GM12878 (cell line): ENCODE measurements at regions not wholly inside any gene's neighbourhood (a gene's known extent, or its start where the extent isn't known, plus 50 kb on each side); places are given as distances from the start of the nearest gene placed in this dataset.
A peak's percentile ranks its signal among the peaks of the same experiment; 100 is the strongest.

Source experiments
- BHLHE40 ChIP-seq, 2 experiments: fragments of 450-650 bp in 1 of 2; IDR thresholded peaks; 2 replicates each; pipeline ENCODE4 v1.6.1; 2011 to 2017; ENCODE audit warnings: low read depth in 2 of 2, borderline replicate concordance in 1 of 2, improper control_type of control experiment in 1 of 2, low read length in 1 of 2, mild to moderate bottlenecking in 1 of 2
- EP300 ChIP-seq, 2 experiments: fragments of 150-350 bp in 1 of 2; IDR thresholded peaks; 2 replicates each; pipeline ENCODE4 v1.6.1; 2011 to 2012; ENCODE audit warnings: low read depth in 2 of 2, low read length in 2 of 2, borderline replicate concordance in 1 of 2, improper control_type of control experiment in 1 of 2, inconsistent platforms in 1 of 2; ENCODE audit not compliant: control insufficient read depth in 1 of 2
- MTA3 ChIP-seq: IDR thresholded peaks from 2 replicates; pipeline ENCODE4 v1.6.1; 2012; ENCODE audit warnings: low read length, inconsistent platforms, borderline replicate concordance
- MYB ChIP-seq: fragments of 150-350 bp; IDR thresholded peaks from 2 replicates; pipeline ENCODE4 v1.6.1; 2014; ENCODE audit warnings: mild to moderate bottlenecking, low read depth, low read length, borderline replicate concordance
- POU2F2 ChIP-seq: IDR thresholded peaks from 3 replicates; pipeline ENCODE4 v1.6.1; 2011; ENCODE audit warnings: low read depth, mild to moderate bottlenecking, low read length, borderline replicate concordance
- RELA ChIP-seq: fragments of 450-650 bp; IDR thresholded peaks from 2 replicates; pipeline ENCODE4 v1.8.0; 2014; ENCODE audit warnings: borderline replicate concordance; ENCODE audit not compliant: partially characterized antibody
- SIN3A ChIP-seq: IDR thresholded peaks from 2 replicates; pipeline ENCODE4 v1.6.1; 2012; ENCODE audit warnings: low read depth, low read length, improper control_type of control experiment
- YBX1 ChIP-seq: fragments of 450-650 bp; IDR thresholded peaks from 2 replicates; pipeline ENCODE4 v1.6.1; 2016; ENCODE audit warnings: antibody characterized with exemption
- TF ChIP-seq, protein P1 (sequence below): fragments of 450-650 bp; IDR thresholded peaks from 2 replicates; pipeline ENCODE4 v1.6.1; 2018; ENCODE audit warnings: mild to moderate bottlenecking, low read depth, moderate library complexity; ENCODE audit not compliant: partially characterized antibody
- TF ChIP-seq, protein P2 (sequence below): IDR thresholded peaks from 2 replicates; pipeline ENCODE4 v1.6.1; 2011; ENCODE audit warnings: low read depth, low read length, improper control_type of control experiment, borderline replicate concordance
- TF ChIP-seq, protein P3 (sequence below): fragments of 450-650 bp; IDR thresholded peaks from 2 replicates; pipeline ENCODE4 v1.6.1; 2016; ENCODE audit warnings: mild to moderate bottlenecking
- TF ChIP-seq, protein P4 (sequence below): fragments of 450-650 bp; formaldehyde crosslinking; IDR thresholded peaks from 2 replicates; pipeline ENCODE4 v1.4.0; 2020; ENCODE audit warnings: mild to moderate bottlenecking, moderate library complexity
- TF ChIP-seq, protein P5 (sequence below): fragments of 150-350 bp; IDR thresholded peaks from 2 replicates; pipeline ENCODE4 v1.6.1; 2014; ENCODE audit warnings: mild to moderate bottlenecking, low read depth, low read length
- TF ChIP-seq, protein P6 (sequence below): IDR thresholded peaks from 2 replicates; pipeline ENCODE4 v1.6.1; 2012; ENCODE audit warnings: low read depth, low read length, improper control_type of control experiment

DNA sequence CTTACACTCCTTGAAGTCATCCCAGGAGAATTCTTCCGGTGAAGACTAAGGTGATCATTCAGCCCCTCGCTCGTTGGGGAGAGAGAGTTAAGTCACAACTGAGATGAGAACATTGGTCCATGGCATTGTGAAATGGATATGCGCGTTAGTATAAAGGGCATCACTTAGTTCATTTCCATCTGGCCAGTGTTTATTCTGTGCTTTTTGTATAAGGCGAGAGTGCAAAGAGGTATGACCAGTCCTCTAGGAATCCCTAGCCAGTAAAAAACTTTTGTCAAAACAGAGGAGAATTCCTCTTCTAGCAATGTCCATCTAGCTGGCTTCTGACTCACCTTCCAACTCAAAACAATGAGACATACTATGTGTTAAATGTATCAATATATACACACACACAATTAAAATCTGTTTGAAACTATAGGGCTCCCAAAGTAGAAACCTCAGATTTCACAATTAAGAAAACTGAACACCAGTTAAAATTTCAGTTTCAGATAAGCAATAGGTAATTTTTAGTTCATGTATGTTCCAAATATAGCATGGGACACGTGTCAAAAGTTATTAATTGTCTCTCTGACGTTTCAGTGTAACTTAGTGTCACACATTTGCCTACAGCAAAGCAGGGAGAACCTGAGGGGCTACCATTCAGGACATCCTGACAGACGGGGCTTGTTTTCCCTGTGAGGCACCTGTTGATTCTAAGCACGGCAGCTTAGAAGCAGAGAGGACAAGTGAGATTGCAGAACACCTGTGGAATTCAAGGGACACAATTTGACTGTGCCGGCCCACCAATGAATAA, 158.9 kb downstream of the KLF6 start (continued):
- TF ChIP-seq, protein P1, sequence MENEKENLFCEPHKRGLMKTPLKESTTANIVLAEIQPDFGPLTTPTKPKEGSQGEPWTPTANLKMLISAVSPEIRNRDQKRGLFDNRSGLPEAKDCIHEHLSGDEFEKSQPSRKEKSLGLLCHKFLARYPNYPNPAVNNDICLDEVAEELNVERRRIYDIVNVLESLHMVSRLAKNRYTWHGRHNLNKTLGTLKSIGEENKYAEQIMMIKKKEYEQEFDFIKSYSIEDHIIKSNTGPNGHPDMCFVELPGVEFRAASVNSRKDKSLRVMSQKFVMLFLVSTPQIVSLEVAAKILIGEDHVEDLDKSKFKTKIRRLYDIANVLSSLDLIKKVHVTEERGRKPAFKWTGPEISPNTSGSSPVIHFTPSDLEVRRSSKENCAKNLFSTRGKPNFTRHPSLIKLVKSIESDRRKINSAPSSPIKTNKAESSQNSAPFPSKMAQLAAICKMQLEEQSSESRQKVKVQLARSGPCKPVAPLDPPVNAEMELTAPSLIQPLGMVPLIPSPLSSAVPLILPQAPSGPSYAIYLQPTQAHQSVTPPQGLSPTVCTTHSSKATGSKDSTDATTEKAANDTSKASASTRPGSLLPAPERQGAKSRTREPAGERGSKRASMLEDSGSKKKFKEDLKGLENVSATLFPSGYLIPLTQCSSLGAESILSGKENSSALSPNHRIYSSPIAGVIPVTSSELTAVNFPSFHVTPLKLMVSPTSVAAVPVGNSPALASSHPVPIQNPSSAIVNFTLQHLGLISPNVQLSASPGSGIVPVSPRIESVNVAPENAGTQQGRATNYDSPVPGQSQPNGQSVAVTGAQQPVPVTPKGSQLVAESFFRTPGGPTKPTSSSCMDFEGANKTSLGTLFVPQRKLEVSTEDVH: no peak
- TF ChIP-seq, protein P2, sequence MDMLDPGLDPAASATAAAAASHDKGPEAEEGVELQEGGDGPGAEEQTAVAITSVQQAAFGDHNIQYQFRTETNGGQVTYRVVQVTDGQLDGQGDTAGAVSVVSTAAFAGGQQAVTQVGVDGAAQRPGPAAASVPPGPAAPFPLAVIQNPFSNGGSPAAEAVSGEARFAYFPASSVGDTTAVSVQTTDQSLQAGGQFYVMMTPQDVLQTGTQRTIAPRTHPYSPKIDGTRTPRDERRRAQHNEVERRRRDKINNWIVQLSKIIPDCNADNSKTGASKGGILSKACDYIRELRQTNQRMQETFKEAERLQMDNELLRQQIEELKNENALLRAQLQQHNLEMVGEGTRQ: peak; percentile 17; the same call in 1 of the 2 replicates
- TF ChIP-seq RELA: no peak
- no peak for TF ChIP-seq MTA3
- TF ChIP-seq POU2F2: 0 out of 3 replicates have a peak, but pooled peaks have one; percentile 47
- TF ChIP-seq, protein P3, sequence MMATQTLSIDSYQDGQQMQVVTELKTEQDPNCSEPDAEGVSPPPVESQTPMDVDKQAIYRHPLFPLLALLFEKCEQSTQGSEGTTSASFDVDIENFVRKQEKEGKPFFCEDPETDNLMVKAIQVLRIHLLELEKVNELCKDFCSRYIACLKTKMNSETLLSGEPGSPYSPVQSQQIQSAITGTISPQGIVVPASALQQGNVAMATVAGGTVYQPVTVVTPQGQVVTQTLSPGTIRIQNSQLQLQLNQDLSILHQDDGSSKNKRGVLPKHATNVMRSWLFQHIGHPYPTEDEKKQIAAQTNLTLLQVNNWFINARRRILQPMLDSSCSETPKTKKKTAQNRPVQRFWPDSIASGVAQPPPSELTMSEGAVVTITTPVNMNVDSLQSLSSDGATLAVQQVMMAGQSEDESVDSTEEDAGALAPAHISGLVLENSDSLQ: peak; percentile 68; the same call in 1 of the 2 replicates
- TF ChIP-seq, protein P4, sequence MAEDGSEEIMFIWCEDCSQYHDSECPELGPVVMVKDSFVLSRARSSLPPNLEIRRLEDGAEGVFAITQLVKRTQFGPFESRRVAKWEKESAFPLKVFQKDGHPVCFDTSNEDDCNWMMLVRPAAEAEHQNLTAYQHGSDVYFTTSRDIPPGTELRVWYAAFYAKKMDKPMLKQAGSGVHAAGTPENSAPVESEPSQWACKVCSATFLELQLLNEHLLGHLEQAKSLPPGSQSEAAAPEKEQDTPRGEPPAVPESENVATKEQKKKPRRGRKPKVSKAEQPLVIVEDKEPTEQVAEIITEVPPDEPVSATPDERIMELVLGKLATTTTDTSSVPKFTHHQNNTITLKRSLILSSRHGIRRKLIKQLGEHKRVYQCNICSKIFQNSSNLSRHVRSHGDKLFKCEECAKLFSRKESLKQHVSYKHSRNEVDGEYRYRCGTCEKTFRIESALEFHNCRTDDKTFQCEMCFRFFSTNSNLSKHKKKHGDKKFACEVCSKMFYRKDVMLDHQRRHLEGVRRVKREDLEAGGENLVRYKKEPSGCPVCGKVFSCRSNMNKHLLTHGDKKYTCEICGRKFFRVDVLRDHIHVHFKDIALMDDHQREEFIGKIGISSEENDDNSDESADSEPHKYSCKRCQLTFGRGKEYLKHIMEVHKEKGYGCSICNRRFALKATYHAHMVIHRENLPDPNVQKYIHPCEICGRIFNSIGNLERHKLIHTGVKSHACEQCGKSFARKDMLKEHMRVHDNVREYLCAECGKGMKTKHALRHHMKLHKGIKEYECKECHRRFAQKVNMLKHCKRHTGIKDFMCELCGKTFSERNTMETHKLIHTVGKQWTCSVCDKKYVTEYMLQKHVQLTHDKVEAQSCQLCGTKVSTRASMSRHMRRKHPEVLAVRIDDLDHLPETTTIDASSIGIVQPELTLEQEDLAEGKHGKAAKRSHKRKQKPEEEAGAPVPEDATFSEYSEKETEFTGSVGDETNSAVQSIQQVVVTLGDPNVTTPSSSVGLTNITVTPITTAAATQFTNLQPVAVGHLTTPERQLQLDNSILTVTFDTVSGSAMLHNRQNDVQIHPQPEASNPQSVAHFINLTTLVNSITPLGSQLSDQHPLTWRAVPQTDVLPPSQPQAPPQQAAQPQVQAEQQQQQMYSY: no peak
- TF ChIP-seq BHLHE40 (IDR thresholded peaks at IDR 0.05; ENCODE audit: borderline replicate concordance in 1 of 2, low read depth in 2 of 2, low read length in 1 of 2): peak; percentile 84 to 95
- TF ChIP-seq EP300 (IDR thresholded peaks at IDR 0.05; ENCODE audit: borderline replicate concordance in 1 of 2, control insufficient read depth in 1 of 2, low read depth in 2 of 2, low read length in 2 of 2): peak; percentile 68 to 73; a peak in 2 of 4 replicates
- no peak for TF ChIP-seq YBX1
- TF ChIP-seq SIN3A: no peak
- no peak for TF ChIP-seq MYB
- TF ChIP-seq, protein P5, sequence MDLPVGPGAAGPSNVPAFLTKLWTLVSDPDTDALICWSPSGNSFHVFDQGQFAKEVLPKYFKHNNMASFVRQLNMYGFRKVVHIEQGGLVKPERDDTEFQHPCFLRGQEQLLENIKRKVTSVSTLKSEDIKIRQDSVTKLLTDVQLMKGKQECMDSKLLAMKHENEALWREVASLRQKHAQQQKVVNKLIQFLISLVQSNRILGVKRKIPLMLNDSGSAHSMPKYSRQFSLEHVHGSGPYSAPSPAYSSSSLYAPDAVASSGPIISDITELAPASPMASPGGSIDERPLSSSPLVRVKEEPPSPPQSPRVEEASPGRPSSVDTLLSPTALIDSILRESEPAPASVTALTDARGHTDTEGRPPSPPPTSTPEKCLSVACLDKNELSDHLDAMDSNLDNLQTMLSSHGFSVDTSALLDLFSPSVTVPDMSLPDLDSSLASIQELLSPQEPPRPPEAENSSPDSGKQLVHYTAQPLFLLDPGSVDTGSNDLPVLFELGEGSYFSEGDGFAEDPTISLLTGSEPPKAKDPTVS: no peak
- TF ChIP-seq, protein P6, sequence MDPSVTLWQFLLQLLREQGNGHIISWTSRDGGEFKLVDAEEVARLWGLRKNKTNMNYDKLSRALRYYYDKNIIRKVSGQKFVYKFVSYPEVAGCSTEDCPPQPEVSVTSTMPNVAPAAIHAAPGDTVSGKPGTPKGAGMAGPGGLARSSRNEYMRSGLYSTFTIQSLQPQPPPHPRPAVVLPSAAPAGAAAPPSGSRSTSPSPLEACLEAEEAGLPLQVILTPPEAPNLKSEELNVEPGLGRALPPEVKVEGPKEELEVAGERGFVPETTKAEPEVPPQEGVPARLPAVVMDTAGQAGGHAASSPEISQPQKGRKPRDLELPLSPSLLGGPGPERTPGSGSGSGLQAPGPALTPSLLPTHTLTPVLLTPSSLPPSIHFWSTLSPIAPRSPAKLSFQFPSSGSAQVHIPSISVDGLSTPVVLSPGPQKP: no peak
